ENCODE measurements at regions not wholly inside any gene's neighbourhood (a gene's known extent, or its start where the extent isn't known, plus 50 kb on each side); places are given as distances from the start of the nearest gene placed in this dataset.
"Not testable (repeated sequence)": the region's sequence is repeated elsewhere in the genome, so short reads cannot be mapped to it uniquely, and the experiment has no call there.

DNA sequence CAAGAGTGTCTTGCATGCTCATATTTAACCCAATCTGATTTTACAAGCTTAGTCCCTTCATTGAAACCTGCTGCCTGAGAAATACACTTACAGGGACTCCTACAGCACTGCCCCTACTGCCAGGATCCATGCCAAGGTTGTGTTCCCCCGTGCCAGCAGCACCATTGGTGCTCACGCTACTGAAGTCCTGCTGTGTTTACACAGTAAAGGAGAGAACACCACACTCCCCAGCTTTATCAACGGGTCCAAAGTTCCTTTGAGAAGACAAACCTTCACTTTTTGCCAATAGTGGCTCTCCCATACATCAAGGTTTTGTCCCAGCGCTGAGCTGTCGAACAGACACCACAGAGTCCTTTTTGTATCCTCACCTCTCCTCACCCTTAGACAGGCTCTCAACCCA lies 155.1 kb upstream of the WWC1 start:
- TF ChIP-seq, protein P1, sequence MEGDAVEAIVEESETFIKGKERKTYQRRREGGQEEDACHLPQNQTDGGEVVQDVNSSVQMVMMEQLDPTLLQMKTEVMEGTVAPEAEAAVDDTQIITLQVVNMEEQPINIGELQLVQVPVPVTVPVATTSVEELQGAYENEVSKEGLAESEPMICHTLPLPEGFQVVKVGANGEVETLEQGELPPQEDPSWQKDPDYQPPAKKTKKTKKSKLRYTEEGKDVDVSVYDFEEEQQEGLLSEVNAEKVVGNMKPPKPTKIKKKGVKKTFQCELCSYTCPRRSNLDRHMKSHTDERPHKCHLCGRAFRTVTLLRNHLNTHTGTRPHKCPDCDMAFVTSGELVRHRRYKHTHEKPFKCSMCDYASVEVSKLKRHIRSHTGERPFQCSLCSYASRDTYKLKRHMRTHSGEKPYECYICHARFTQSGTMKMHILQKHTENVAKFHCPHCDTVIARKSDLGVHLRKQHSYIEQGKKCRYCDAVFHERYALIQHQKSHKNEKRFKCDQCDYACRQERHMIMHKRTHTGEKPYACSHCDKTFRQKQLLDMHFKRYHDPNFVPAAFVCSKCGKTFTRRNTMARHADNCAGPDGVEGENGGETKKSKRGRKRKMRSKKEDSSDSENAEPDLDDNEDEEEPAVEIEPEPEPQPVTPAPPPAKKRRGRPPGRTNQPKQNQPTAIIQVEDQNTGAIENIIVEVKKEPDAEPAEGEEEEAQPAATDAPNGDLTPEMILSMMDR (IDR thresholded peaks at IDR 0.05; ENCODE audit: extremely low read depth, missing control alignments): no peak
- no peak for DNase-seq (ENCODE audit: low spot score)

DNA sequence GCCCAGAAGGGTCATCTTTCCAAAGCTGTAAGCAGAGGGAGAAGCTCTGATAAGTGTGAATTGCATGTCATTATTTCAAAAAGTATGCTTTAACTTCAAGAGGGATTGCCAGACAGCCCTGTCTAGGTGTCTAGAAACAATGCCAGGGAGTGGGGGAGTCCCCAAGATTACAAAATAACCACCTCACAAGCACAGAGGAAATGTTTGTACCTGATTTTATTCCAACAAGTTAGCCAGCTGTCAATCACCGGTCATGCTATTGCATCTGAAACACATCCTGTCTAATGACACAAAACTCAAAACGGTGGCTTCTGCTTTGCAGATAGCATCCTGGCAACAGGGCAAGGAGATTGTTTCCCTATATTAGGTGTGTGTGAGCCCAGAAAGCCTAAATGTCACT lies 154.2 kb upstream of the WWC1 start:
- TF ChIP-seq, protein P1 (IDR thresholded peaks at IDR 0.05; ENCODE audit: extremely low read depth, missing control alignments): no peak
- DNase-seq (ENCODE audit: low spot score): no peak

DNA sequence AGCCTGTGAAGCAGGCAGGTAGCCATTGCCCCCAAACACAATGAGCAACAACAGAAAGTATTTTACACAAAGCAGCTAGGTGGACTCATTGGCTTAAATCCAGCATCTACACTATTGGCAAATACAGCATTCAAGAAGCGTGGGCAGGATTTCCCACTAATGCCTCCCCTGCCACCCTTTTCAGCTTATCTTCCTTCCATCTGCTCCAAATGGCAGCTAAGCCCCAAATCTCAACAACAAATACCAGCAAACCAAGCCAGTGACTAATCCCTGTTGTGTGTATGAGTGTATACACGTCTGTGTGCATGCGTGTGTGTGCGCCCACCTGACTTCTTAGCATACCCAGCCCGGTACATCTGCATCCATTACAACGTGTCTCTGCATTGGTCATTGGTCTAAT lies 151.2 kb upstream of the WWC1 start:
- no peak for DNase-seq (ENCODE audit: low spot score)
- TF ChIP-seq, protein P1 (IDR thresholded peaks at IDR 0.05; ENCODE audit: extremely low read depth, missing control alignments): no peak

DNA sequence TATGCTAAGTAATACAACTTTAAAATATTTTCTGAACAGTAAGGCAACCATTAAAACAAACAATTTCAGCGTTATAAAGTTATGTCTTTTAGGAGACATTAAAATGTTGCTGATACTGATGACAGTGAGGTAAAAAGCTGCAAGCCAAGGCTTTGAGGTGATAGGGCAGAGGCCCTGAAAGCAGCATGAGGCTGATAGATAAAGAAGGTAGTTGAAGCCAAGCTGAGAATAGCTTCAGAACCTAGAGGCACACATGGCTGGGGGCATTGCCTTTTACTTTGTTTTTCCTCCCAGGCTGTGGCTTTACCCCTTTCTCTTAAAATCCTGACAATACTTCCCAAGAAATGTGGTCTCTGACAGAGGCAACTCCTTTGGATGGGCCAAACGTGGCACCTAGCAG lies 149.0 kb upstream of the WWC1 start:
- DNase-seq (ENCODE audit: low spot score): no peak
- TF ChIP-seq, protein P1 (IDR thresholded peaks at IDR 0.05; ENCODE audit: extremely low read depth, missing control alignments): no peak

DNA sequence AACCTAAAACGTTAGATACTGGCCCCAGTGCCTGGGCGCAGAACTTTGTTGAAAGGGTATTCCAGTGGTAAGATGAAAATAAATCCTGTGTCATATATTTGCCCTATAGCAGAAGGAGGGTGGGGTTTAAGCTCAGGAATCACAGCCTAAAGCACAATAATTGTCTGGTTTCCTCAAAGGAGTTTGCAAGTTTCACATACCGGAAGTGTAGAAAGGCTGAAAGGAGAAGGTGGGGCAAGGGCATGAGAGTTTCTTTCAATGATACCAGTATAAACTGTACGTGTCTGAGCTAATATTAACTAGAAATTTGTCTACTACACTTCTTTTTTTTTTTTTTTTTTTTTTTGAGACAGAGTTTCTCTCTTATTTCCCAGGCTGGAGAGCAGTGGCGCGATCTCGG lies 147.9 kb upstream of the WWC1 start:
- not testable (repeated sequence) for DNase-seq (ENCODE audit: low spot score)

DNA sequence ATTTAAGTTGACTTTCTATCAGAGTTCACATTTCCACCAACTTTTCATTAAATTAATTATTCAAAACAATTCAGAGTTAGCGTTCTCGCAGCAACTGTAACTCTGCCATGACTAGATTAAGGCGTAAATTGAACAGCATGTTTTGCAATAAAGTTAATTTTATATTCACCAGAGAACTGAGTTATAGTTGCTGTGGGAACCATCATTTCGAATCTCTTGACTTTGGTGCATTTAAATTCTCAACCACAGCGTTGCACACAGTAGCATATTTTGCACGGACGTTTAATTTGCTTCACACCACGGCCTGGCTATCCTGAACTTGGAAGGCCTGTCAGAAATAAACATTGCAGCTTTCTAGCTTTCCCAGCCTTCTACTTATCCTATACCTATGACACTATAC lies 144.3 kb upstream of the WWC1 start:
- TF ChIP-seq, protein P1 (IDR thresholded peaks at IDR 0.05; ENCODE audit: extremely low read depth, missing control alignments): no peak
- DNase-seq (ENCODE audit: low spot score): no peak

DNA sequence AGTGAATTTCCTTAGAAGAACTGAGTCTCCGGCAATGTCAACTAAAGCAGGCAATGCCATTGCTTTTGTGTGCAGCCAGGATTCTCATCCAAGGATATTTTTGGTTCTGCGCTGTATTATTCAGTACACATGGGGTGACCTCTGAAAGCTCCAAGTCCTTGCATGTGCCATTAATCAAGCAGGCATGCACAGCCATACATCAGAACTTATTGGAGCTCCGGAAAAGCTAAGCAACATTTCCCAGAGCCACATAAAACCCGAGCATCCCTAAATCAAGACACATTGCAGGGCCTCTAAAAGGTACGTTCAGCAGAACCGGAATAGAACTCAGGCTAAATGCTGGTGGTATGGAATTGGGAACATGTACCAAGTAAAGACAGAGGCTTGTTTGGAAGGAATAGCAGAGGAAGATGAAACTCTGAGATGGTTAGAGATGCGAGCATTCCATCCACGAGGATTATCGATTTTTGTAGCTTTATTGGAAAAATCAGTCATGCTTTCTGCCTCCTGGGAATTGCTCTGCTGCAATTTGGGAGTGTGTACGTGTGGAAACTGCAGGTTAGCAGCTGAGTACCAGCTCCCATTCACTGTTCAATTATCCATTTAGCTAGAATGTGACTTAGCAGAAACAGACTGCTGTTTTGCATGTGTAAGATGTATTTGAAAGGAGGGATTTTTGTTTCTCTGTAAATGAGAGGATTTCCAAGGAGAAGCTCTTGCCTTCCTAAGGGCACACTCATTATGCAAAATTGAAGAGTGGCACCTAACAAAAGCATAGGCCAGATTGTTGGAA lies 143.7 kb upstream of the WWC1 start:
- no peak for DNase-seq (ENCODE audit: low spot score)
- TF ChIP-seq, protein P1 (IDR thresholded peaks at IDR 0.05; ENCODE audit: extremely low read depth, missing control alignments): no peak

DNA sequence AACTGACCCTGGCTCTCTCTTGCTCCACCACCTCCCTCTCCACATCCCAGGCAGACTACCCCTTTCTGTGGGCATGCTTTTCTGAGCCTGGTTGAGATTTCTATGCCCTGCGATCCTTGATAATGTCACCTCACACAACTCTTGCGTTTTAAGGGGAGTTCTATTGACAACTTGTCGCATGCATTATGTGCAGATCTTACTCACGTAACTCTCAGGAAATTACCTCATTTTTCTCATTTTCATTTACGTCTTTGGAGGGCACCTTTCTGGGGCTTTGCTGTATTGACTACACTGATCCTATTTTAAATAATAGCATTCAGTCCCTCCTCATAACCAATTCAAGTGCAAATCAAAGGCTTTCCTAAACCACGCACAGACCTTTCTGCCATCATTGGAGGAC lies 140.4 kb upstream of the WWC1 start:
- TF ChIP-seq, protein P1 (IDR thresholded peaks at IDR 0.05; ENCODE audit: extremely low read depth, missing control alignments): no peak
- DNase-seq (ENCODE audit: low spot score): no peak
